MM.1S (cell line): ENCODE measurements at regions not wholly inside any gene's neighbourhood (a gene's known extent, or its start where the extent isn't known, plus 50 kb on each side); places are given as distances from the start of the nearest gene placed in this dataset.

Experiments
- CTCF ChIP-seq: fragments of 300-600 bp; sonication (generic); IDR thresholded peaks from 2 replicates; pipeline ENCODE4 v1.5.1; 2016; ENCODE audit warnings: antibody characterized with exemption, low read length, mixed read lengths
- EZH2phosphoT487 ChIP-seq: fragments of 300-600 bp; sonication (generic); IDR thresholded peaks from 2 replicates; pipeline ENCODE4 v1.6.1; 2018; ENCODE audit warnings: antibody characterized with exemption, low read length

- no peak for TF ChIP-seq CTCF
- no peak for TF ChIP-seq EZH2phosphoT487
Measured at GRCh38 chr1:229896861-229897260, 170.2 kb upstream of the GALNT2 start.
